OCI-LY3 (cell line): ENCODE measurements at regions not wholly inside any gene's neighbourhood (a gene's known extent, or its start where the extent isn't known, plus 50 kb on each side); places are given as distances from the start of the nearest gene placed in this dataset.

Experiments used
- H2AFZ ChIP-seq: fragments of 200-600, 300-600 bp; shearing (Covaris generic); 2 replicates; pipeline ENCODE4 v1.6.0; 2014; ENCODE audit warnings: antibody characterized with exemption, low read depth, low read length
- H3K27ac ChIP-seq: fragments of 200-600, 300-600 bp; sonication (generic); 2 replicates; pipeline ENCODE4 v1.5.1; 2014; ENCODE audit warnings: mild to moderate bottlenecking, low read length, moderate library complexity, mixed read lengths
- H3K27me3 ChIP-seq: fragments of 200-600, 300-600 bp; sonication (generic); 2 replicates; pipeline ENCODE4 v1.6.1; 2014; ENCODE audit warnings: low read depth, low read length, mixed read lengths
- H3K36me3 ChIP-seq: fragments of 200-600, 300-600 bp; sonication (generic); replicated peaks from 2 replicates; pipeline ENCODE3; 2014; ENCODE audit warnings: low read depth, low read length, mixed read lengths
- H3K4me1 ChIP-seq: fragments of 300-600, 200-600 bp; sonication (generic); 2 replicates; pipeline ENCODE4 v1.6.1; 2014; ENCODE audit warnings: low read length, mixed read lengths
- H3K4me2 ChIP-seq: fragments of 200-600, 300-600 bp; sonication (generic); 2 replicates; pipeline ENCODE4 v1.6.1; 2014; ENCODE audit warnings: low read length, mixed read lengths
- H3K4me3 ChIP-seq: fragments of 300-600, 200-600 bp; sonication (generic); 2 replicates; pipeline ENCODE4 v1.5.1; 2014; ENCODE audit warnings: antibody characterized with exemption, mild to moderate bottlenecking, low read length, moderate library complexity
- H3K79me2 ChIP-seq: fragments of 300-600, 200-600 bp; shearing (Covaris generic); 2 replicates; pipeline ENCODE4 v1.6.1; 2014; ENCODE audit warnings: mild to moderate bottlenecking, low read length, mixed read lengths
- H3K9ac ChIP-seq: fragments of 300-600, 200-600 bp; shearing (Covaris generic); 2 replicates; pipeline ENCODE4 v1.6.0; 2014; ENCODE audit warnings: mild to moderate bottlenecking, low read length, moderate library complexity
- H3K9me3 ChIP-seq: fragments of 200-600, 300-600 bp; shearing (Covaris generic); 2 replicates; pipeline ENCODE4 v1.6.1; 2014; ENCODE audit warnings: low read length, mixed read lengths; ENCODE audit not compliant: insufficient read depth
- H4K20me1 ChIP-seq: fragments of 200-600, 300-600 bp; sonication (generic); 2 replicates; pipeline ENCODE4 v1.6.1; 2016; ENCODE audit warnings: low read length, mixed read lengths; ENCODE audit not compliant: insufficient read depth
- EZH2phosphoT487 ChIP-seq: fragments of 200-600 bp; shearing (Covaris generic); IDR thresholded peaks from 2 replicates; pipeline ENCODE4 v1.6.1; 2018; ENCODE audit warnings: antibody characterized with exemption, mixed run types, low read depth
- TF ChIP-seq, protein P1 (sequence below): fragments of 200-600, 300-600 bp; sonication (generic); IDR thresholded peaks from 2 replicates; pipeline ENCODE4 v1.5.1; 2014; ENCODE audit warnings: antibody characterized with exemption, low read length, low read depth

DNA sequence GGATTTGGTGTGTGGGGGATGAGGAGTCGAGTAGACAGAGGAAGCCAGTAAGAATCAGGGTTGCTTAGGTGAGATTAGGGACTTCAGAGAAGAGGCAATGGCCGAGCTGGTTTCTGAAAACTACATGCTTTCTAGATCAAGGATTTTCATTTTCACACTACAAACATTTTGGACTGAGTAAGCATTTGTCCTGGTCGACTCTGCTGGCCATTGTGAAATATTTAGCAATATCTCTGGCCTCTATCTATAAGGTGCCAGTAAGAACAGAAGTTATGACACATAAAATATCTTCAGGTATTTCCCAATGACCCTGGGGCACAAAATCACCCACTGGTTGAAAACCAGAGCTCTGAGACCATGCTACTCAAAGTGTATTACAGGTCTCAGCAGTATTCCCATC is 1275.1 kb upstream of the CDH8 start:
- H4K20me1 ChIP-seq: no peaks in the 10 kb centered on the region
- H3K27ac ChIP-seq: no peak overlapping the region
- H3K27me3 ChIP-seq: no peaks in the 10 kb centered on the region
- H3K9ac ChIP-seq: no peak overlapping the region
- H3K4me2 ChIP-seq: no peak overlapping the region
- no peaks in the 10 kb centered on the region for H3K4me1 ChIP-seq
- no peak overlapping the region for H3K4me3 ChIP-seq
- H3K79me2 ChIP-seq: no peaks in the 10 kb centered on the region
- TF ChIP-seq, protein P1, sequence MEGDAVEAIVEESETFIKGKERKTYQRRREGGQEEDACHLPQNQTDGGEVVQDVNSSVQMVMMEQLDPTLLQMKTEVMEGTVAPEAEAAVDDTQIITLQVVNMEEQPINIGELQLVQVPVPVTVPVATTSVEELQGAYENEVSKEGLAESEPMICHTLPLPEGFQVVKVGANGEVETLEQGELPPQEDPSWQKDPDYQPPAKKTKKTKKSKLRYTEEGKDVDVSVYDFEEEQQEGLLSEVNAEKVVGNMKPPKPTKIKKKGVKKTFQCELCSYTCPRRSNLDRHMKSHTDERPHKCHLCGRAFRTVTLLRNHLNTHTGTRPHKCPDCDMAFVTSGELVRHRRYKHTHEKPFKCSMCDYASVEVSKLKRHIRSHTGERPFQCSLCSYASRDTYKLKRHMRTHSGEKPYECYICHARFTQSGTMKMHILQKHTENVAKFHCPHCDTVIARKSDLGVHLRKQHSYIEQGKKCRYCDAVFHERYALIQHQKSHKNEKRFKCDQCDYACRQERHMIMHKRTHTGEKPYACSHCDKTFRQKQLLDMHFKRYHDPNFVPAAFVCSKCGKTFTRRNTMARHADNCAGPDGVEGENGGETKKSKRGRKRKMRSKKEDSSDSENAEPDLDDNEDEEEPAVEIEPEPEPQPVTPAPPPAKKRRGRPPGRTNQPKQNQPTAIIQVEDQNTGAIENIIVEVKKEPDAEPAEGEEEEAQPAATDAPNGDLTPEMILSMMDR: no peak
- TF ChIP-seq EZH2phosphoT487: no peak
- no peaks in the 10 kb centered on the region for H3K9me3 ChIP-seq
- H3K36me3 ChIP-seq: no peaks in the 10 kb centered on the region
- H2AFZ ChIP-seq: no peak overlapping the region

DNA sequence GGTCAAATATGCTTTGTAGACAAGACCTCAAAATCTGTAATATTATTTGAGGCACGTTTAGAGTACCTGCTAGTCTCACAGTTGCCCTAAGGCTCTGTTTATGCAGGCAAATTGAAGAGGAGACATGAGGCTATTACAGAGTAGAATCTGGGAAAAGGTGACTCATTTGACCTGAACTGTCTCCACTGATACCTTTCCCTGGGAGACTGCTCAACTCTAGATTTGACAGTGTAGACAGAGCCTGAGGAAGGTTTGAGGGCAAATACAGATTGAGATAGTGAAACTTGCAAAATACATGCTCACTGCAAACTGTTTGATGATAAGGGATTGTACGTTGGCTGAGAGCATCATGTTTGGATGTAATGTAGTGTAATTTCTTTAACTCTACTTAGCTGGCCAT is 1266.6 kb upstream of the CDH8 start:
- H3K9ac ChIP-seq: no peak overlapping the region
- H3K79me2 ChIP-seq: no peaks in the 10 kb centered on the region
- no peaks in the 10 kb centered on the region for H3K4me1 ChIP-seq
- H3K4me2 ChIP-seq: no peak overlapping the region
- no peak overlapping the region for H3K4me3 ChIP-seq
- H2AFZ ChIP-seq: no peak overlapping the region
- H3K27me3 ChIP-seq: no peaks in the 10 kb centered on the region
- no peaks in the 10 kb centered on the region for H4K20me1 ChIP-seq
- no peak for TF ChIP-seq EZH2phosphoT487
- TF ChIP-seq, protein P1: no peak
- H3K27ac ChIP-seq: no peak overlapping the region
- H3K36me3 ChIP-seq: no peaks in the 10 kb centered on the region
- no peaks in the 10 kb centered on the region for H3K9me3 ChIP-seq

DNA sequence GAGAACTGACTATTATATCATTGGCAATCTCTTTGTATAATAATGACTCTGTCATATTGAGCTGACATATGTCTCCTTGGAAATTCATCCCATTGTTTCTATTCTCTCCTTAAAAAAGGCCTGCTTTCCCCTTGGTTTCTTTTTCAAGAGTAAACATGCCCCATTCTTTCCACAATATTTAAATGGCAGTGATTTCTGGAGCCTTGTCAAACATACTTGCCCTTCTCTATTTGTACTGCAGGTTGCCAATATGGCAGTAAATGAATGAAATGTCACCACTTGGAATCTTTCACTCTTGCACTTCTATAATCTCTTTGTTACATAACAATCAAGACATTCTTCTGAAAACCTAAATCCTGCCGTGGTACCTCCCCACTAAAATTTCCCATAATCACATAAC is 1265.1 kb upstream of the CDH8 start:
- Histone ChIP-seq H3K4me2 (no peak overlapping the region), H3K27ac (no peak overlapping the region), H3K9me3 (no peaks in the 10 kb centered on the region), H3K4me1 (no peaks in the 10 kb centered on the region), H3K27me3 (no peaks in the 10 kb centered on the region), H2AFZ (no peak overlapping the region), H3K79me2 (no peaks in the 10 kb centered on the region), H4K20me1 (no peaks in the 10 kb centered on the region), H3K4me3 (no peak overlapping the region), H3K36me3 (no peaks in the 10 kb centered on the region), H3K9ac (no peak overlapping the region)
- TF ChIP-seq, protein P1: no peak
- TF ChIP-seq EZH2phosphoT487: no peak

DNA sequence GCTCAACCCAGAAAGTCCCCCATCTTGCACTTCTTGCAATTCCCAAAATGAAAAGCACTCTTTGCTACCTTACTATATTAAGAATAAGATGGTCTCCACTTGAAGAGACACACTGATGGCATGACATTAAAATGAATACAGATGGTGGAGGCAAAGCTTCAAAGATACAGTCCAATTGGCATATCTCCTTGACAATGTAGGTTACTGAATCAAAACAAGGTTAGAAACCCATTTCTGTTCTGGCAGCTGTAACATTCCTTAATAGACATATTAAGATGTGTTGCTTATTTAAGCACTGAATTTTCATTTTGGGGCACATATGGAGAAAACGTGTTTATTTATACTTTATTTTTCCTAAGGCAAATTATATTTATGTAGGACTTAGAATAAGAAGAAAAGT is 1262.8 kb upstream of the CDH8 start:
- H3K27me3 ChIP-seq: no peaks in the 10 kb centered on the region
- TF ChIP-seq, protein P1: no peak
- no peak for TF ChIP-seq EZH2phosphoT487
- H3K4me3 ChIP-seq: no peak overlapping the region
- no peaks in the 10 kb centered on the region for H3K9me3 ChIP-seq
- no peaks in the 10 kb centered on the region for H3K36me3 ChIP-seq
- no peaks in the 10 kb centered on the region for H3K4me1 ChIP-seq
- H2AFZ ChIP-seq: no peak overlapping the region
- H3K9ac ChIP-seq: no peak overlapping the region
- H3K4me2 ChIP-seq: no peak overlapping the region
- H3K27ac ChIP-seq: no peak overlapping the region
- no peaks in the 10 kb centered on the region for H3K79me2 ChIP-seq
- H4K20me1 ChIP-seq: no peaks in the 10 kb centered on the region
